ENCODE measurements at regions not wholly inside any gene's neighbourhood (a gene's known extent, or its start where the extent isn't known, plus 50 kb on each side); places are given as distances from the start of the nearest gene placed in this dataset.

DNA sequence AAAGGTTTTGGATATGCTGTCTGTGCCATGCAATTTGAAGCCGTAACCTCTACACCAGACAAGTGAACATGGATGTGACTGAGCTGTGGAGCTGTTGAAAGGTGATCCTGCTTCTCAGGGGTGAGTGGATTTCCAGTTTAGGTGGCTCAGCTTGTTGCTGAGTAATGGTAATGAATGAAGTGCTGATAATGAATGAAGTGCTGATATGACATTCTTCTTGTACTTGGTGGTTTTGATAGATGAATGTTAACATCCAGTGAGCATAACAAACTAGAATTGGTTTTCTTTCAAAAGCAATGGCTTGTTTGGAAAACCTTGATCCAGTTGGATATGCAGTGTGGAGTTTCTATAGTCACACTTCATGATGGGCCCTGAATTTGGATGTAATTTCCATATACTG, 89.7 kb upstream of the FZD8 start:
- H2BK120ac ChIP-seq (ENCODE audit: low read depth, low read length), result no peak overlapping the region
- H4K5ac ChIP-seq (ENCODE audit: low read length), result no peak overlapping the region
- H4K8ac ChIP-seq (ENCODE audit: low read depth, low read length), result no peak overlapping the region
- no peak overlapping the region for H3K4me2 ChIP-seq (ENCODE audit: low read length)
- no peaks in the 10 kb centered on the region for H3K79me1 ChIP-seq (ENCODE audit: low read length)
- no peak overlapping the region for H3K4ac ChIP-seq (ENCODE audit: low read depth, low read length)
- no CpG with 5 or more reads among the region's 1 CpG for WGBS (ENCODE audit: extremely low coverage, insufficient coverage, low lambda C conversion rate)
- no peak overlapping the region for H3K56ac ChIP-seq (ENCODE audit: low read length)
- H3K18ac ChIP-seq (ENCODE audit: low read length), result no peak overlapping the region
- H2BK15ac ChIP-seq (replicated peaks; ENCODE audit: low read depth), result no peak overlapping the region
- H3K27ac ChIP-seq (ENCODE audit: low read depth, low read length), result no peak overlapping the region
- H3K9ac ChIP-seq (ENCODE audit: low read length), result no peak overlapping the region
- no peaks in the 10 kb centered on the region for H3K79me2 ChIP-seq (ENCODE audit: control insufficient read depth, insufficient read depth, low read length)
- no peak overlapping the region for H2BK5ac ChIP-seq (ENCODE audit: low read length)
- H2AK5ac ChIP-seq (ENCODE audit: low read length), result no peak overlapping the region
- H3K23ac ChIP-seq (ENCODE audit: low read length), result no peak overlapping the region
- H3K4me1 ChIP-seq (ENCODE audit: control insufficient read depth, low read depth, low read length), result no peaks in the 10 kb centered on the region
- DNase-seq, result no peak
- no peak overlapping the region for H3K4me3 ChIP-seq (ENCODE audit: low read length)
- H3K27me3 ChIP-seq (ENCODE audit: insufficient read depth, low read length, poor library complexity), result no peaks in the 10 kb centered on the region
- H3K36me3 ChIP-seq (ENCODE audit: control insufficient read depth, insufficient read depth, low read length), result no peaks in the 10 kb centered on the region

DNA sequence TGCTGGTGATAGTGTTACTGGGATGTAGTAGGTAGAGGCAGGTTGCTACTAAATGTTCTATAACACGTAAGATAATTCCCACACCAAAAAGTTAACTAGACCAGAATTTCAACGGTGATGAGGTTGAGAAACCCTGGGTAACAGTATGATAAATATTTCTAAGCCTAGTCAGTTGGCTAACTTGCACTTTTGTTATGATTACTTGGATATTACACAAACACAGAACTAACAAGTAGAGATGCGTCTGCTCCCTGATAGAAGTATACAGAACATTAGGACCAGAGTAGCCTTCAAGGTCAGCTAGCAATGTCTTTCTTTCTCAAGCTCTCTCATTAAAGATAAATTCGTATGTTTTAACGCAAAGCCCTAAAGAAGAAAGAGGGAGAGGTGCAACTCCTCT, 86.2 kb upstream of the FZD8 start:
- H2BK120ac ChIP-seq (ENCODE audit: low read depth, low read length), result no peak overlapping the region

DNA sequence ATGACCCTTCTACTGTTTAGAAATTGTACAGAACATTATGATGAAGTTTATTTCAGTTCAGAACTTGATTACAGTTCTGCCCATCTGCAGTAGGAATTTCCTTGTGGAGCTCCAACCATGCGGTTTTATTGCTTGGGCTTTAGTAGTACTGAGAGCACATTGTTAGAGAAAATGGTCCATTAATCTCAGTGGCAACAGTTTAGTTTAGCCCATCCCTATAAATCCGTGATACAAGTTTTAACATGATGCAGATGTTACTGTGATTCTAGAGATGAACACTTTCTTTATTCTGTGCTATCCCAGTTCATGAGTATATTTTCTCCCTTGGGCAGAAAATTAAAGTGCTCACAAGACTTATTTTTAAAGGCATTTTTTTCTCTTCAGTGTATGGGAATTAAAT, 84.8 kb upstream of the FZD8 start:
- WGBS (ENCODE audit: extremely low coverage, insufficient coverage, low lambda C conversion rate), result no CpG with 5 or more reads among the region's 2 CpGs
- Histone ChIP-seq H2BK15ac (replicated peaks; ENCODE audit: low read depth) (no peak overlapping the region), H3K9ac (ENCODE audit: low read length) (no peak overlapping the region), H3K4ac (ENCODE audit: low read depth, low read length) (no peak overlapping the region), H3K18ac (ENCODE audit: low read length) (no peak overlapping the region), H3K36me3 (ENCODE audit: control insufficient read depth, insufficient read depth, low read length) (no peaks in the 10 kb centered on the region), H3K4me3 (ENCODE audit: low read length) (no peak overlapping the region), H2BK120ac (ENCODE audit: low read depth, low read length) (no peak overlapping the region), H3K4me2 (ENCODE audit: low read length) (no peak overlapping the region), H4K5ac (ENCODE audit: low read length) (no peak overlapping the region), H2AK5ac (ENCODE audit: low read length) (no peak overlapping the region), H3K23ac (ENCODE audit: low read length) (no peak overlapping the region), H3K27me3 (ENCODE audit: insufficient read depth, low read length, poor library complexity) (no peaks in the 10 kb centered on the region), H3K4me1 (ENCODE audit: control insufficient read depth, low read depth, low read length) (no peaks in the 10 kb centered on the region), H3K56ac (ENCODE audit: low read length) (no peak overlapping the region), H4K8ac (ENCODE audit: low read depth, low read length) (no peak overlapping the region), H3K79me2 (ENCODE audit: control insufficient read depth, insufficient read depth, low read length) (no peaks in the 10 kb centered on the region), H2BK5ac (ENCODE audit: low read length) (no peak overlapping the region), H3K79me1 (ENCODE audit: low read length) (no peaks in the 10 kb centered on the region), H3K27ac (ENCODE audit: low read depth, low read length) (no peak overlapping the region)
- DNase-seq, result no peak

More for the DNA sequence above, 86.2 kb upstream of the FZD8 start:
- Histone ChIP-seq H3K4me1 (ENCODE audit: control insufficient read depth, low read depth, low read length) (no peaks in the 10 kb centered on the region), H3K4me2 (ENCODE audit: low read length) (no peak overlapping the region), H3K18ac (ENCODE audit: low read length) (no peak overlapping the region), H3K23ac (ENCODE audit: low read length) (no peak overlapping the region), H3K79me1 (ENCODE audit: low read length) (no peaks in the 10 kb centered on the region), H3K36me3 (ENCODE audit: control insufficient read depth, insufficient read depth, low read length) (no peaks in the 10 kb centered on the region), H3K27ac (ENCODE audit: low read depth, low read length) (no peak overlapping the region), H3K56ac (ENCODE audit: low read length) (no peak overlapping the region), H4K8ac (ENCODE audit: low read depth, low read length) (no peak overlapping the region), H3K79me2 (ENCODE audit: control insufficient read depth, insufficient read depth, low read length) (no peaks in the 10 kb centered on the region), H3K4ac (ENCODE audit: low read depth, low read length) (no peak overlapping the region), H3K27me3 (ENCODE audit: insufficient read depth, low read length, poor library complexity) (no peaks in the 10 kb centered on the region), H3K9ac (ENCODE audit: low read length) (no peak overlapping the region), H3K4me3 (ENCODE audit: low read length) (no peak overlapping the region), H2BK15ac (replicated peaks; ENCODE audit: low read depth) (no peak overlapping the region), H2BK5ac (ENCODE audit: low read length) (no peak overlapping the region), H4K5ac (ENCODE audit: low read length) (no peak overlapping the region), H2AK5ac (ENCODE audit: low read length) (no peak overlapping the region)
- no CpG with 5 or more reads among the region's 5 CpGs for WGBS (ENCODE audit: extremely low coverage, insufficient coverage, low lambda C conversion rate)
- no peak for DNase-seq

DNA sequence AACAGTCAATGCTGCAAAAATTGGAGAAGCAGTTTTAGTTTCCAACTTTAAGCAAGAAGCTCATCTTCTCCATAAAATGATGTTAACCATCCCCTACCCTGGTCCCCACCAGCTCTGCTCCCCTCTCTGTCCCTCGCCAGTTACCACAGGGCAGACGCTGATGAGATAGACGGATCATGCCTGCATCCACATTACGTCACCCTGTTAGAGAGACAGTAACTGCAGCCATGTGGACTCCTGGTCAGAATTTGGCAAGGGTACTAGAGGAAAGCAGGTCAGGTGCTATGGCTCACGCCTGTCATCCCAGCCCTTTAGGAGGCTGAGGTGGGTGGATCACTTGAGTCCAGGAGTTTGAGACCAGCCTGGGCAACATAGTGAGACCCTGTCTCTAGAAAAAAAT, 81.9 kb upstream of the FZD8 start:
- Histone ChIP-seq H3K27me3 (ENCODE audit: insufficient read depth, low read length, poor library complexity) (no peaks in the 10 kb centered on the region), H3K4me1 (ENCODE audit: control insufficient read depth, low read depth, low read length) (no peaks in the 10 kb centered on the region), H3K27ac (ENCODE audit: low read depth, low read length) (no peak overlapping the region), H2BK5ac (ENCODE audit: low read length) (no peak overlapping the region), H4K8ac (ENCODE audit: low read depth, low read length) (no peak overlapping the region), H3K9ac (ENCODE audit: low read length) (no peak overlapping the region), H2AK5ac (ENCODE audit: low read length) (no peak overlapping the region), H2BK120ac (ENCODE audit: low read depth, low read length) (no peak overlapping the region), H3K23ac (ENCODE audit: low read length) (no peak overlapping the region), H3K4ac (ENCODE audit: low read depth, low read length) (no peak overlapping the region), H3K18ac (ENCODE audit: low read length) (no peak overlapping the region), H2BK15ac (replicated peaks; ENCODE audit: low read depth) (no peak overlapping the region), H3K4me3 (ENCODE audit: low read length) (no peak overlapping the region), H4K5ac (ENCODE audit: low read length) (no peak overlapping the region), H3K36me3 (ENCODE audit: control insufficient read depth, insufficient read depth, low read length) (no peaks in the 10 kb centered on the region), H3K56ac (ENCODE audit: low read length) (no peak overlapping the region), H3K79me2 (ENCODE audit: control insufficient read depth, insufficient read depth, low read length) (no peaks in the 10 kb centered on the region), H3K4me2 (ENCODE audit: low read length) (no peak overlapping the region), H3K79me1 (ENCODE audit: low read length) (no peaks in the 10 kb centered on the region)
- no peak for DNase-seq
- no CpG with 5 or more reads among the region's 5 CpGs for WGBS (ENCODE audit: extremely low coverage, insufficient coverage, low lambda C conversion rate)

DNA sequence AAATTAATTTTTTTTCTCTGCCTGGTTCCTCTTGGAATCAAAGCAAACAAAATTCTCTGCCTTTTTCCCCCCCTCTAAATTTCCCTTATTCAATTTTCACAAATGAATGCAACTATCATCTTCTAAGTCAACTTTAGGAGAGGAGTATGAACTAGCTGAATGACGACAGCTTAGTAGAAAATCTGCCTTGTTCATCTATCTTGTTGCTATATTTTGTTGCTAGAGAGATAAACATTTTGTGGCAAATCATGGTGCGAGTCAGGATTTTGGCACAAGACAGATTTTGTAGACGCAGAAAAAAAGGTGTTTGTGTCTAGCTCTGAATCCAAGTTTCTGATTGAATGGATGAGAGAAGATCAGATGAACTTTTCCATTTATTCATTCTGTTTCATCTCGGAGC, 81.0 kb upstream of the FZD8 start:
- no peaks in the 10 kb centered on the region for H3K79me1 ChIP-seq (ENCODE audit: low read length)
- no peak overlapping the region for H3K4me2 ChIP-seq (ENCODE audit: low read length)
- H3K36me3 ChIP-seq (ENCODE audit: control insufficient read depth, insufficient read depth, low read length), result no peaks in the 10 kb centered on the region
- H3K23ac ChIP-seq (ENCODE audit: low read length), result no peak overlapping the region
- no peaks in the 10 kb centered on the region for H3K4me1 ChIP-seq (ENCODE audit: control insufficient read depth, low read depth, low read length)
- H2BK5ac ChIP-seq (ENCODE audit: low read length), result no peak overlapping the region
- no peak overlapping the region for H2BK120ac ChIP-seq (ENCODE audit: low read depth, low read length)
- no peak overlapping the region for H3K4ac ChIP-seq (ENCODE audit: low read depth, low read length)
- H4K8ac ChIP-seq (ENCODE audit: low read depth, low read length), result no peak overlapping the region
- H4K5ac ChIP-seq (ENCODE audit: low read length), result no peak overlapping the region
- WGBS (ENCODE audit: extremely low coverage, insufficient coverage, low lambda C conversion rate), result no CpG with 5 or more reads among the region's 4 CpGs
- no peak overlapping the region for H2BK15ac ChIP-seq (replicated peaks; ENCODE audit: low read depth)
- no peak overlapping the region for H3K27ac ChIP-seq (ENCODE audit: low read depth, low read length)
- H3K56ac ChIP-seq (ENCODE audit: low read length), result no peak overlapping the region
- no peak overlapping the region for H3K18ac ChIP-seq (ENCODE audit: low read length)
- no peak overlapping the region for H3K4me3 ChIP-seq (ENCODE audit: low read length)
- H3K27me3 ChIP-seq (ENCODE audit: insufficient read depth, low read length, poor library complexity), result no peaks in the 10 kb centered on the region
- no peak overlapping the region for H2AK5ac ChIP-seq (ENCODE audit: low read length)
- H3K9ac ChIP-seq (ENCODE audit: low read length), result no peak overlapping the region
- no peaks in the 10 kb centered on the region for H3K79me2 ChIP-seq (ENCODE audit: control insufficient read depth, insufficient read depth, low read length)
- DNase-seq, result no peak

DNA sequence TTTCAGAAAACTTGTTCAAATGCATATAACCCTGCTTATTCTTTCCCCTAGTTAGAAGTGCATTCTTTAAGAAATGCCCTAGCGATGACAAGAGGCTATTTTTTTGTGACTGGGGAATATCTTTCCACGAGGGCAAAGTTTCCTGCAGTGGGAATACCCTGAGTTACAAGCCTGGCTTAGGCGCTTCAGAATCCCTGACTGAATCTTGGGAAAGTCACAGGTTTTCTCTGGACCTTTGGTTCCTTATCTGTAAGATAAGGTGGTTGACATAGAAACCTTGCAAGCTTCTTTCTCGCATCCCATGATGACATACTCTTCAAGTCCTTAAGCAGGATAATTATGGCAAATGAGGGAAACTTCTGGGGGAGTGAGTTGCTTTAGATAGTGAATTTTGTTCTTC, 80.5 kb upstream of the FZD8 start:
- Histone ChIP-seq H3K18ac (ENCODE audit: low read length) (no peak overlapping the region), H3K4me2 (ENCODE audit: low read length) (no peak overlapping the region), H3K9ac (ENCODE audit: low read length) (no peak overlapping the region), H2AK5ac (ENCODE audit: low read length) (no peak overlapping the region), H3K4me1 (ENCODE audit: control insufficient read depth, low read depth, low read length) (no peaks in the 10 kb centered on the region), H3K4me3 (ENCODE audit: low read length) (no peak overlapping the region), H3K79me2 (ENCODE audit: control insufficient read depth, insufficient read depth, low read length) (no peaks in the 10 kb centered on the region), H4K8ac (ENCODE audit: low read depth, low read length) (no peak overlapping the region), H2BK15ac (replicated peaks; ENCODE audit: low read depth) (no peak overlapping the region), H2BK120ac (ENCODE audit: low read depth, low read length) (no peak overlapping the region), H3K56ac (ENCODE audit: low read length) (no peak overlapping the region), H3K23ac (ENCODE audit: low read length) (no peak overlapping the region), H3K79me1 (ENCODE audit: low read length) (no peaks in the 10 kb centered on the region), H3K27me3 (ENCODE audit: insufficient read depth, low read length, poor library complexity) (no peaks in the 10 kb centered on the region), H3K27ac (ENCODE audit: low read depth, low read length) (no peak overlapping the region), H2BK5ac (ENCODE audit: low read length) (no peak overlapping the region), H3K36me3 (ENCODE audit: control insufficient read depth, insufficient read depth, low read length) (no peaks in the 10 kb centered on the region), H4K5ac (ENCODE audit: low read length) (no peak overlapping the region), H3K4ac (ENCODE audit: low read depth, low read length) (no peak overlapping the region)
- WGBS (ENCODE audit: extremely low coverage, insufficient coverage, low lambda C conversion rate), result no CpG with 5 or more reads among the region's 4 CpGs
- peak; percentile 90 for DNase-seq
